Thyroid gland (tissue), 4 donors: ENCODE measurements at regions not wholly inside any gene's neighbourhood (a gene's known extent, or its start where the extent isn't known, plus 50 kb on each side); places are given as distances from the start of the nearest gene placed in this dataset.

Experiments used
- DNase-seq, 2 donors: peaks; one replicate each; pipeline ENCODE4 v3.0.0-alpha.2; 2019
- H3K27ac ChIP-seq, 3 donors: fragments of 200-600 bp; sonication (generic); 1 replicate in 2 of 3; 2 replicates in 1 of 3; pipeline ENCODE4 v1.5.1; 2016 to 2019; ENCODE audit warnings: mild to moderate bottlenecking in 1 of 3, moderate library complexity in 1 of 3
- H3K27me3 ChIP-seq: fragments of 200-600 bp; sonication (generic); one replicate; pipeline ENCODE4 v1.5.1; 2019
- H3K36me3 ChIP-seq, 2 donors: fragments of 200-600 bp; sonication (generic); one replicate each; pipeline ENCODE4 v1.5.1; 2016 to 2019
- H3K4me1 ChIP-seq, 2 donors: fragments of 200-600 bp; sonication (generic); one replicate each; pipeline ENCODE4 v1.5.1; 2017 to 2019
- H3K4me3 ChIP-seq, 3 donors: fragments of 200-600 bp; sonication (generic); replicated peaks in 1 of 3; 1 replicate in 2 of 3; 2 replicates in 1 of 3; pipeline ENCODE4 v1.5.1; 2016; ENCODE audit warnings: mild to moderate bottlenecking in 1 of 3
- H3K9me3 ChIP-seq: fragments of 200-600 bp; sonication (generic); one replicate; pipeline ENCODE4 v1.5.1; 2017
- CTCF ChIP-seq, 6 experiments: fragments of 200-600 bp in 3 of 6; fragments of 450-650 bp in 3 of 6; sonication (generic) in 3 of 6; IDR thresholded peaks; one replicate each; pipeline ENCODE4 v1.5.1; 2016 to 2019; ENCODE audit warnings: antibody characterized with exemption in 6 of 6, mild to moderate bottlenecking in 2 of 6, inconsistent platforms in 1 of 6, moderate library complexity in 1 of 6
- POLR2A ChIP-seq, 2 donors: fragments of 450-650 bp; IDR thresholded peaks; one replicate each; pipeline ENCODE4 v1.6.1; 2017; ENCODE audit warnings: antibody characterized with exemption in 2 of 2, mild to moderate bottlenecking in 2 of 2, moderate library complexity in 1 of 2
- WGBS, 2 donors: methylation state at CpG; one replicate each; pipeline ENCODE4 v1.1.5; 2017; 5-methylcytosine and 5-hydroxymethylcytosine counted together
- intact Hi-C: fragments of 100-400 bp; cut with DNase I; formaldehyde crosslinking; loops from one replicate; pipeline ENCODE4 v1.15.1; 2023

GRCh38 chr3:181847276-181847675, 135.6 kb downstream of the SOX2 start:
- H3K4me3 ChIP-seq = no peak overlapping the region
- H3K4me1 ChIP-seq = peaks cover 9 to 10% of the 10 kb centered on the region in 2 donors
- intact Hi-C loops = no loop called here
- H3K27ac ChIP-seq = no peak overlapping the region
- 89% methylated on average over 3 of the region's 3 CpGs for WGBS, 2 donors
- TF ChIP-seq POLR2A (IDR thresholded peaks at IDR 0.05) = no peak
- no peak for TF ChIP-seq CTCF (IDR thresholded peaks at IDR 0.05)
- no peaks in the 10 kb centered on the region for H3K36me3 ChIP-seq
- no peak for DNase-seq
- H3K9me3 ChIP-seq = no peaks in the 10 kb centered on the region
- H3K27me3 ChIP-seq = no peaks in the 10 kb centered on the region

GRCh38 chr3:181851063-181851462, 139.3 kb downstream of the SOX2 start:
- no peak for TF ChIP-seq CTCF (IDR thresholded peaks at IDR 0.05)
- TF ChIP-seq POLR2A (IDR thresholded peaks at IDR 0.05) = no peak
- Histone ChIP-seq H3K4me1 (peaks cover 9 to 10% of the 10 kb centered on the region in 2 donors), H3K4me3 (no peak overlapping the region), H3K27ac (peak overlapping the region in 1 of 3 donors; percentile 49), H3K27me3 (no peaks in the 10 kb centered on the region), H3K36me3 (no peaks in the 10 kb centered on the region), H3K9me3 (no peaks in the 10 kb centered on the region)
- DNase-seq = no peak
- 16 to 23% methylated on average over 4 of the region's 4 CpGs for WGBS, 2 donors
- intact Hi-C loops = no loop called here

- no peak overlapping the region for H3K4me3 ChIP-seq
- H3K4me1 ChIP-seq = peaks cover under 1 to 4% of the 10 kb centered on the region in 2 donors
- H3K27ac ChIP-seq = no peak overlapping the region
- H3K27me3 ChIP-seq = no peaks in the 10 kb centered on the region
- 40 to 59% methylated on average over 2 of the region's 2 CpGs for WGBS, 2 donors
- no peaks in the 10 kb centered on the region for H3K36me3 ChIP-seq
- intact Hi-C loops = no loop called here
- TF ChIP-seq CTCF (IDR thresholded peaks at IDR 0.05) (no peak), POLR2A (IDR thresholded peaks at IDR 0.05) (no peak)
- H3K9me3 ChIP-seq = no peaks in the 10 kb centered on the region
- DNase-seq = no peak
These were observed 144.1 kb downstream of the SOX2 start for GRCh38 chr3:181855825-181856224.

- Histone ChIP-seq H3K9me3 (no peaks in the 10 kb centered on the region), H3K4me1 (no peaks in the 10 kb centered on the region), H3K4me3 (no peak overlapping the region), H3K27ac (no peak overlapping the region), H3K27me3 (no peaks in the 10 kb centered on the region), H3K36me3 (no peaks in the 10 kb centered on the region)
- no peak for TF ChIP-seq POLR2A (IDR thresholded peaks at IDR 0.05)
- no peak for TF ChIP-seq CTCF (IDR thresholded peaks at IDR 0.05)
- intact Hi-C loops = no loop called here
- DNase-seq = no peak
- WGBS, 2 donors = 65 to 71% methylated on average over 4 of the region's 4 CpGs
These were observed 147.8 kb downstream of the SOX2 start for GRCh38 chr3:181859518-181859917.

DNA sequence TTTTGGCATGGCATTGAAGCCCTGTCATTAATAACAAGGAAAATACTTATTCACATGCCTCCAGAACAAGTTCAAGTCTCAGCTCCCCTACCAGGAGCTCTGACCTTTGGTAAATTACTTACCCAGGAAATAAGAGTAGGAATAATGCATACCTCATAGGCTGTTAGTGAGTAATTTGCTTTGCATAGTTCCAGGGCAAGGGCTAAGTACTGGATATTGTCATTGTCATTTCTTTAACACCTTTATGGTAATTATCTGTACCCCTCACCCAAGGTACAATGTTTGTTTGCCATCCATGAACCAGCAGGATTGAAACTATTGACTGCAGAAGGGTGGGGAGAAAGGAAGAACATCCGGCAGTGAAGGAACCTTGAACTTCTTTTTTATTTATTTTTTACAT, 148.5 kb downstream of the SOX2 start:
- intact Hi-C loops = no loop called here
- H3K9me3 ChIP-seq = no peaks in the 10 kb centered on the region
- no peaks in the 10 kb centered on the region for H3K4me1 ChIP-seq
- DNase-seq = no peak
- H3K27me3 ChIP-seq = no peaks in the 10 kb centered on the region
- no peaks in the 10 kb centered on the region for H3K36me3 ChIP-seq
- no peak for TF ChIP-seq CTCF (IDR thresholded peaks at IDR 0.05)
- no peak for TF ChIP-seq POLR2A (IDR thresholded peaks at IDR 0.05)
- WGBS, 2 donors = 89 to 98% methylated on average over 1 of the region's 1 CpG
- H3K4me3 ChIP-seq = no peak overlapping the region
- no peak overlapping the region for H3K27ac ChIP-seq
